ENCODE measurements at regions not wholly inside any gene's neighbourhood (a gene's known extent, or its start where the extent isn't known, plus 50 kb on each side); places are given as distances from the start of the nearest gene placed in this dataset.

GRCh38 chr22:44368611-44369292 lies 56.0 kb upstream of the SHISAL1 start:
- Histone ChIP-seq H3K9me3 (0 out of 3 replicates have a peak, but pooled peaks cover 2% of the 10 kb centered on the region), H3K4me1 (peaks cover 32% of the 10 kb centered on the region), H3K27ac (no peak overlapping the region), H3K4me2 (no peak overlapping the region), H3K4me3 (no peak overlapping the region)
- no peak for FAIRE-seq
- ChIA-PET POLR2A (no interaction called here), CTCF (no interaction called here)
- WGBS (ENCODE audit: missing lambda C conversion rate), result 95% methylated on average over 9 of the region's 16 CpGs
- TF ChIP-seq MAFK (IDR thresholded peaks at IDR 0.05; ENCODE audit: partially characterized antibody) (no peak), FOSL2 (IDR thresholded peaks at IDR 0.05) (no peak), FOSL2 (CRISPR knock-in tag; IDR thresholded peaks at IDR 0.05) (no peak), EHMT2 (IDR thresholded peaks at IDR 0.05; ENCODE audit: low read depth) (no peak), SREBF2 (IDR thresholded peaks at IDR 0.05) (no peak), REST (IDR thresholded peaks at IDR 0.05) (no peak), ELK1 (IDR thresholded peaks at IDR 0.05; ENCODE audit: low read depth, low read length) (no peak), BHLHE40 (IDR thresholded peaks at IDR 0.05; ENCODE audit: low read depth, low read length) (no peak), PBX3 (IDR thresholded peaks at IDR 0.05) (no peak), MAX (IDR thresholded peaks at IDR 0.05) (no peak)
- ATAC-seq, result no peak
- DNase-seq (ENCODE audit: low read depth in 1 of 2, low spot score in 1 of 2), result no peak

GRCh38 chr22:44366372-44367300 lies 53.9 kb upstream of the SHISAL1 start:
- Histone ChIP-seq H3K4me2 (no peak overlapping the region), H3K4me3 (no peak overlapping the region), H3K27ac (peak overlapping the region in 1 of 2 experiments; percentile 98; a peak in 3 of 6 replicates), H3K9me3 (no peaks in the 10 kb centered on the region), H3K4me1 (peaks cover 51% of the 10 kb centered on the region)
- no peak for TF ChIP-seq TFCP2L1 (CRISPR knock-in tag; IDR thresholded peaks at IDR 0.05)
- TF ChIP-seq ZNF302 (CRISPR knock-in tag; IDR thresholded peaks at IDR 0.05), result no peak
- no peak for TF ChIP-seq MAX (IDR thresholded peaks at IDR 0.05)
- TF ChIP-seq SMC3 (IDR thresholded peaks at IDR 0.05), result no peak
- no peak for TF ChIP-seq MYC (IDR thresholded peaks at IDR 0.05; ENCODE audit: borderline replicate concordance, low read length)
- TF ChIP-seq RARB (CRISPR knock-in tag; IDR thresholded peaks at IDR 0.05), result no peak
- no peak for TF ChIP-seq ESRRA (IDR thresholded peaks at IDR 0.05; ENCODE audit: borderline replicate concordance, low read length)
- no peak for TF ChIP-seq HOXA7 (CRISPR knock-in tag; IDR thresholded peaks at IDR 0.05)
- TF ChIP-seq POLR2AphosphoS2 (conservative IDR thresholded peaks at IDR 0.05; ENCODE audit: low read length), result no peak
- TF ChIP-seq ZFP36 (IDR thresholded peaks at IDR 0.05; ENCODE audit: borderline replicate concordance, partially characterized antibody), result no peak
- TF ChIP-seq PHF8 (IDR thresholded peaks at IDR 0.05; ENCODE audit: borderline replicate concordance, low read depth), result no peak
- TF ChIP-seq EHMT2 (IDR thresholded peaks at IDR 0.05; ENCODE audit: low read depth), result no peak
- TF ChIP-seq JUN (IDR thresholded peaks at IDR 0.05), result no peak
- TF ChIP-seq ZSCAN20 (CRISPR knock-in tag; IDR thresholded peaks at IDR 0.05), result no peak
- no peak for TF ChIP-seq NFE2L2 (conservative IDR thresholded peaks at IDR 0.05; ENCODE audit: low read length)
- no peak for TF ChIP-seq TP53 (CRISPR knock-in tag; IDR thresholded peaks at IDR 0.05)
- TF ChIP-seq EHF (CRISPR knock-in tag; IDR thresholded peaks at IDR 0.05), result no peak
- no peak for TF ChIP-seq FOSL2 (IDR thresholded peaks at IDR 0.05)
- TF ChIP-seq FOSL2 (CRISPR knock-in tag; IDR thresholded peaks at IDR 0.05), result no peak
- TF ChIP-seq NPAS2 (CRISPR knock-in tag; IDR thresholded peaks at IDR 0.05; ENCODE audit: borderline replicate concordance), result no peak
- CTCF ChIA-PET, result interaction anchor here (1.4 kb wide), 1 partner anchor 259 kb away, joined by 6 read pairs; no protein-coding TSS in a partner anchor
- no peak for ATAC-seq
- DNase-seq (ENCODE audit: low read depth in 1 of 2, low spot score in 1 of 2), result no peak
- FAIRE-seq, result no peak
- WGBS (ENCODE audit: missing lambda C conversion rate), result 83% methylated on average over 7 of the region's 7 CpGs
- POLR2A ChIA-PET, result no interaction called here
